ENCODE measurements at regions not wholly inside any gene's neighbourhood (a gene's known extent, or its start where the extent isn't known, plus 50 kb on each side); places are given as distances from the start of the nearest gene placed in this dataset.

DNA sequence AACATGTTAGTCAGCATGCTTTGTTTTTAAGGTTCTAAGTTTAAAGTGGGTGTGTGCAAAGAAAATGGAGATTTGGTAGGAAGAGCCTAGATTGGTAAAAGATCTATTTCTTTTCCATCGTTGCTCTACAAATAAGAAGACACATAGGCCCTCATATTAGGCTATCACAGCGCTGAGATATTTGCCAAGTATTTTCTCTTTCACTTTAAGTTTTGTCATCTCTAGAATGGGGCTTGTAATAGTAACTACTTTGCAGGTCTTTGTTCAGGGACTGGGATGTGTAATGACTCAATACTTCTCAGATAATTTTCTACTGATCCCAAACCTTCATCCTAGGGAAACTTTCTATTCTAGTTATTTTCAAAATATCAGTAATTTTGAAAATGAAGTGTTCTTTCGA lies 917.7 kb upstream of the SLC10A2 start:
- H3K4me3 Mint-ChIP-seq: no peak overlapping the region
- peaks cover 5% of the 10 kb centered on the region for H3K4me1 Mint-ChIP-seq
- TF ChIP-seq, protein P1, sequence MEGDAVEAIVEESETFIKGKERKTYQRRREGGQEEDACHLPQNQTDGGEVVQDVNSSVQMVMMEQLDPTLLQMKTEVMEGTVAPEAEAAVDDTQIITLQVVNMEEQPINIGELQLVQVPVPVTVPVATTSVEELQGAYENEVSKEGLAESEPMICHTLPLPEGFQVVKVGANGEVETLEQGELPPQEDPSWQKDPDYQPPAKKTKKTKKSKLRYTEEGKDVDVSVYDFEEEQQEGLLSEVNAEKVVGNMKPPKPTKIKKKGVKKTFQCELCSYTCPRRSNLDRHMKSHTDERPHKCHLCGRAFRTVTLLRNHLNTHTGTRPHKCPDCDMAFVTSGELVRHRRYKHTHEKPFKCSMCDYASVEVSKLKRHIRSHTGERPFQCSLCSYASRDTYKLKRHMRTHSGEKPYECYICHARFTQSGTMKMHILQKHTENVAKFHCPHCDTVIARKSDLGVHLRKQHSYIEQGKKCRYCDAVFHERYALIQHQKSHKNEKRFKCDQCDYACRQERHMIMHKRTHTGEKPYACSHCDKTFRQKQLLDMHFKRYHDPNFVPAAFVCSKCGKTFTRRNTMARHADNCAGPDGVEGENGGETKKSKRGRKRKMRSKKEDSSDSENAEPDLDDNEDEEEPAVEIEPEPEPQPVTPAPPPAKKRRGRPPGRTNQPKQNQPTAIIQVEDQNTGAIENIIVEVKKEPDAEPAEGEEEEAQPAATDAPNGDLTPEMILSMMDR (IDR thresholded peaks at IDR 0.05; ENCODE audit: unreplicated experiment): no peak
- no peak overlapping the region for H3K27ac Mint-ChIP-seq
- H3K9me3 Mint-ChIP-seq: peaks cover 8% of the 10 kb centered on the region
- H3K36me3 Mint-ChIP-seq: no peaks in the 10 kb centered on the region
- H3K27me3 Mint-ChIP-seq (ENCODE audit: low read depth): no peaks in the 10 kb centered on the region
- DNase-seq (ENCODE audit: low spot score in 2 of 2, unreplicated experiment in 2 of 2): no peak

DNA sequence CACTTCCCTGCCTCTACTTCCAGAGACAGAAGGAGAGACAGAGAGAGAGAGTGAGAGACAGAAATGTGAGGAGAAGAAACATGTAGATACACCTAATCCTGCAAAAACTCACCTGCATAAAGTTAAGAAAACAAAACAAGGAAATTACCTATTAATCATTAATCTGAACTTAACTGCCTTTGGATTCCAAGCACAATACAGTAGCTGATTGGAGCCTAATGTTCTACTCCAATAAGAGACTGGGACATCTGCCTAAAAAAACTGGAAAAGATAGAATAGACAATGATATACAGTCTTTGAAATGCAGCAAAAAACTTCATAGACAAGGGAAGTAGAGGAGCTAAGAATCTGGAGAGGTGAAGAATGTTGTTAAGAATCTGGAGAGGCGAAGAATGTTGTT lies 910.2 kb upstream of the SLC10A2 start:
- Mint-ChIP-seq H3K36me3 (peaks cover 3% of the 10 kb centered on the region), H3K4me1 (peaks cover 25% of the 10 kb centered on the region), H3K27ac (no peak overlapping the region), H3K4me3 (no peak overlapping the region), H3K27me3 (ENCODE audit: low read depth) (no peaks in the 10 kb centered on the region), H3K9me3 (peaks cover 14% of the 10 kb centered on the region)
- TF ChIP-seq, protein P1 (IDR thresholded peaks at IDR 0.05; ENCODE audit: unreplicated experiment): no peak
- no peak for DNase-seq (ENCODE audit: low spot score in 2 of 2, unreplicated experiment in 2 of 2)

DNA sequence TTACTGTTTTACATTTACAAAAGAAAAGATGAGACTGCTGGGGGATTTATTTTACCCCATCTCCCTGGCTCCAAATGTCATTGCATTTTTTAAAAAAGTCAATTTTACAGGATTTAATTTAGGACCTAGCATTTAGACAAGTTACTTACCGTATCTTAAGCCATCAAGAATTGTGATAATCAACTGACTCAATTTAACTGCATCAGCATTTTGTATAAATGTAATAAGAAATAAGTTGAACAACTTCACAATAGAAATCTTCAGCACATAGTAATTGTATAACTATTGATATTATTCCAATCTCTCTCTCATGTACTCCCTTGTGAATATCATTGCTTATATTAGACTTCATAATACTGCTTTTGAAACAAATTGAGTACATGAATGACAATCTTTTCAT lies 907.5 kb upstream of the SLC10A2 start:
- Mint-ChIP-seq H3K4me1 (peaks cover 23% of the 10 kb centered on the region), H3K4me3 (no peak overlapping the region), H3K36me3 (peaks cover 3% of the 10 kb centered on the region), H3K27ac (no peak overlapping the region), H3K27me3 (ENCODE audit: low read depth) (no peaks in the 10 kb centered on the region), H3K9me3 (peaks cover 14% of the 10 kb centered on the region)
- TF ChIP-seq, protein P1 (IDR thresholded peaks at IDR 0.05; ENCODE audit: unreplicated experiment): no peak
- no peak for DNase-seq (ENCODE audit: low spot score in 2 of 2, unreplicated experiment in 2 of 2)

DNA sequence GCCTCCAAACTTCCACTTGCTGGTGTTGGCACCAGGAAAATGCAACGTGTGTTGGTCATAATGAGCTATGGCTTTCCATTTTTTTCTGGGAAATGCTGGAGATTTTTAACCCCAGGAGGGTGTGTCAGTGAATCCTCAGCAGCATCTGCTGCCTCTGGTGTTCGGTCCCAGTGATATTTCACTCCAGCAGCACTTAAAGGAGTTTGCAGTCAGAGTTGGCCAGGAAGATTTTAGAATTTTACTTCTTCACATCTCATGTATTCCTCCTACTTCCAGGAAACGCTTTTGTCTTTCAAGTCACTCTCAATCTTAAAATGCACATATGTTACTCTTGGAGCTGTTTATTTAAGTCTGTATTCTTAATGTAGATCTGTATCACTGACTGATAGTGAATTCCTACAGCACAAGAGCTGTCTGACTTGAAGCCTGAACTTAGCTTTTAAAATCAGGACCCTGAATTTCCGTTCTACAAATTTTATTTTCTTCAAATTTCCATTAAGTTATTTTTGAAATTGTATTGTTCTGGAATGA lies 903.4 kb upstream of the SLC10A2 start:
- TF ChIP-seq, protein P1 (IDR thresholded peaks at IDR 0.05; ENCODE audit: unreplicated experiment): no peak
- H3K27ac Mint-ChIP-seq: peak overlapping the region; percentile 48
- no peaks in the 10 kb centered on the region for H3K36me3 Mint-ChIP-seq
- DNase-seq (ENCODE audit: low spot score in 2 of 2, unreplicated experiment in 2 of 2): no peak
- no peak overlapping the region for H3K4me3 Mint-ChIP-seq
- peaks cover 15% of the 10 kb centered on the region for H3K4me1 Mint-ChIP-seq
- H3K27me3 Mint-ChIP-seq (ENCODE audit: low read depth): no peaks in the 10 kb centered on the region
- H3K9me3 Mint-ChIP-seq: peaks cover 7% of the 10 kb centered on the region

DNA sequence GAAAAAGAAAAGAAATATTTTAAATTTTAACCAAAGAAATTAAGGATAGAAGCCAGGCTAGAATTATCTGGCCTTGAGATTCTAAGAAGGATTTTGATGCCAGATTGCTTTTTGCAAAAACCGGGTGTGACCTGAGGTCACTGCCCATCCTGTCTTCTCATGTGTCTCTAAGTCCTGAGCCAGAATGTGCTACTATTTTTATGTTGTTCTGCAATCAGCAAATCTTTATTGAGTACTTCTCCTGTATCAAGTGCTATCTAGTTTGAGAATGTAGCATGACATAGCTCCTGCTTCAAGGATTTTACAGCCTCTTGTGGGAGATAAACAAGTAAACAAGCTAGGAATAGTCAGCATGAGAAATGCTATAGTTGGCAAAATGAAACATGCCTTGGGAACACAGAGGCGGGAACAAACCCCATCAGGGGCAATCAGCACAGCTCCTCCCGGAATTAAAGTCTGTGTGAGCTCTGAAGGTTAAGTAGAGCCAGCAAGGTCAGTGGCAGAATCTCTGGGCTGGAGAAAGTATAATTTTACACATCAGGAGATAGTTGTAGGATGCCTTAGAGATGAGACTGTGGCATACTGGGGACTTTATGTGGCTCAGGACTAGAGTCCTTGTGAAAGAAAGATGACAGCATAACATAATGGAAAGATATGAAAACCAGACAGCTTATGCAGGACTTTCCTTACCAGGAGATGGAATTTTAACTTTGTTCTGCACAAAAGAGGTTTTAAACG lies 899.5 kb upstream of the SLC10A2 start:
- Mint-ChIP-seq H3K9me3 (peaks cover 9% of the 10 kb centered on the region), H3K27me3 (ENCODE audit: low read depth) (no peaks in the 10 kb centered on the region), H3K36me3 (no peaks in the 10 kb centered on the region), H3K4me1 (peaks cover 28% of the 10 kb centered on the region), H3K27ac (peak overlapping the region; percentile 21), H3K4me3 (no peak overlapping the region)
- DNase-seq (ENCODE audit: low spot score in 2 of 2, unreplicated experiment in 2 of 2): no peak
- TF ChIP-seq, protein P1 (IDR thresholded peaks at IDR 0.05; ENCODE audit: unreplicated experiment): no peak
